DOHH2 (cell line): ENCODE measurements at regions not wholly inside any gene's neighbourhood (a gene's known extent, or its start where the extent isn't known, plus 50 kb on each side); places are given as distances from the start of the nearest gene placed in this dataset.

Experiments
- CTCF ChIP-seq: fragments of 200-600 bp; sonication (generic); IDR thresholded peaks from one replicate; pipeline ENCODE4 v1.5.1; 2014; ENCODE audit warnings: antibody characterized with exemption, mild to moderate bottlenecking, low read depth, low read length; ENCODE audit not compliant: poor library complexity, severe bottlenecking
- EZH2phosphoT487 ChIP-seq: fragments of 200-600 bp; sonication (generic); IDR thresholded peaks from 2 replicates; pipeline ENCODE4 v1.6.1; 2017; ENCODE audit warnings: borderline replicate concordance, mild to moderate bottlenecking, antibody characterized with exemption, low read length, moderate library complexity, mixed read lengths

- TF ChIP-seq CTCF (no peak), EZH2phosphoT487 (no peak)
Observed at GRCh38 chr5:135706893-135707292, 127.6 kb upstream of the SLC25A48 start.
